ENCODE measurements at regions not wholly inside any gene's neighbourhood (a gene's known extent, or its start where the extent isn't known, plus 50 kb on each side); places are given as distances from the start of the nearest gene placed in this dataset.

DNA sequence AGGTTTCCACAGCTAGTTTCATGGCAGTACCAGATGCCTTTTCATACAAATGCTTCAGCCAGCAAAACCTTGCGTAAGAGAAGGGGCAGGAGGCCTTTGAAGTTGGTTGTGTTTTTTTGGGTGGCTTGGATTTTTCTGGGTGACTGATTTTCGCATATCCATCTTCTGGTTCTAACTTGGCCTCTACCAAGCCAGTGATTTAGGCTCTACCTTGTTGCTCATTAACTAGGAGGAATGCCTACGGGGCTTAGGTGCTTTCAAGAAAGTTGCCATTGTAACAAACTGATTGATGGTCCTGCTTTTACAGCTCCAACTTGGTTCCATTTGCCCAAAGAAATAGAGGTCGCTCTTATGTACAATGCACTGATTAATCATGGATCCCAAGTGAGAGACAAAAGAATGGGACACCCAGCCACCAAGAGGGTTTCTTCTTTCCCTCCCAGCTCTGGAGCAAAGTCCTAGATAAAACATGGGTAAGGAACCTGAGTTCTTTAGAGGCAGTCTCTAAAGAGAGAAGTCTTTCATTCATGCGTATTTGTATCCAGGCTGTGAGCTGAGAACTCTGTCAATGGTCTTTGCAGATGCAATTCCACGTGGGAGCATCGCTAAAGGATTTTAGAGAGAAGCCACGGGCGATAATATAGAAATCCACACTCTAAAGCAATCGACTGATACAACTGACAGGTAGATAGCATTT lies 92.1 kb upstream of the FGFR2 start:
- BruUV-seq (replicated peaks): no TSS peak
- intact Hi-C loops (cut with micrococcal nuclease; ENCODE audit: unreplicated experiment) (no loop called here), in situ Hi-C loops (cut with HindIII; ENCODE audit: low pct_unique_long_range_greater_than_20kb, low sequenced_read_pairs) (no loop called here)
- H3K27ac ChIP-seq (ENCODE audit: low read length): no peak overlapping the region
- TF ChIP-seq, protein P1, sequence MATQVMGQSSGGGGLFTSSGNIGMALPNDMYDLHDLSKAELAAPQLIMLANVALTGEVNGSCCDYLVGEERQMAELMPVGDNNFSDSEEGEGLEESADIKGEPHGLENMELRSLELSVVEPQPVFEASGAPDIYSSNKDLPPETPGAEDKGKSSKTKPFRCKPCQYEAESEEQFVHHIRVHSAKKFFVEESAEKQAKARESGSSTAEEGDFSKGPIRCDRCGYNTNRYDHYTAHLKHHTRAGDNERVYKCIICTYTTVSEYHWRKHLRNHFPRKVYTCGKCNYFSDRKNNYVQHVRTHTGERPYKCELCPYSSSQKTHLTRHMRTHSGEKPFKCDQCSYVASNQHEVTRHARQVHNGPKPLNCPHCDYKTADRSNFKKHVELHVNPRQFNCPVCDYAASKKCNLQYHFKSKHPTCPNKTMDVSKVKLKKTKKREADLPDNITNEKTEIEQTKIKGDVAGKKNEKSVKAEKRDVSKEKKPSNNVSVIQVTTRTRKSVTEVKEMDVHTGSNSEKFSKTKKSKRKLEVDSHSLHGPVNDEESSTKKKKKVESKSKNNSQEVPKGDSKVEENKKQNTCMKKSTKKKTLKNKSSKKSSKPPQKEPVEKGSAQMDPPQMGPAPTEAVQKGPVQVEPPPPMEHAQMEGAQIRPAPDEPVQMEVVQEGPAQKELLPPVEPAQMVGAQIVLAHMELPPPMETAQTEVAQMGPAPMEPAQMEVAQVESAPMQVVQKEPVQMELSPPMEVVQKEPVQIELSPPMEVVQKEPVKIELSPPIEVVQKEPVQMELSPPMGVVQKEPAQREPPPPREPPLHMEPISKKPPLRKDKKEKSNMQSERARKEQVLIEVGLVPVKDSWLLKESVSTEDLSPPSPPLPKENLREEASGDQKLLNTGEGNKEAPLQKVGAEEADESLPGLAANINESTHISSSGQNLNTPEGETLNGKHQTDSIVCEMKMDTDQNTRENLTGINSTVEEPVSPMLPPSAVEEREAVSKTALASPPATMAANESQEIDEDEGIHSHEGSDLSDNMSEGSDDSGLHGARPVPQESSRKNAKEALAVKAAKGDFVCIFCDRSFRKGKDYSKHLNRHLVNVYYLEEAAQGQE (IDR thresholded peaks at IDR 0.05; ENCODE audit: insufficient read depth in 1 of 2, low read depth in 2 of 2, low read length in 1 of 2): no peak
- no peak for TF ChIP-seq POLR2AphosphoS5 (IDR thresholded peaks at IDR 0.05; ENCODE audit: low read depth, low read length)
- no peak for TF ChIP-seq TCF7L2 (IDR thresholded peaks at IDR 0.05; ENCODE audit: low read depth, low read length)
- TF ChIP-seq, protein P2, sequence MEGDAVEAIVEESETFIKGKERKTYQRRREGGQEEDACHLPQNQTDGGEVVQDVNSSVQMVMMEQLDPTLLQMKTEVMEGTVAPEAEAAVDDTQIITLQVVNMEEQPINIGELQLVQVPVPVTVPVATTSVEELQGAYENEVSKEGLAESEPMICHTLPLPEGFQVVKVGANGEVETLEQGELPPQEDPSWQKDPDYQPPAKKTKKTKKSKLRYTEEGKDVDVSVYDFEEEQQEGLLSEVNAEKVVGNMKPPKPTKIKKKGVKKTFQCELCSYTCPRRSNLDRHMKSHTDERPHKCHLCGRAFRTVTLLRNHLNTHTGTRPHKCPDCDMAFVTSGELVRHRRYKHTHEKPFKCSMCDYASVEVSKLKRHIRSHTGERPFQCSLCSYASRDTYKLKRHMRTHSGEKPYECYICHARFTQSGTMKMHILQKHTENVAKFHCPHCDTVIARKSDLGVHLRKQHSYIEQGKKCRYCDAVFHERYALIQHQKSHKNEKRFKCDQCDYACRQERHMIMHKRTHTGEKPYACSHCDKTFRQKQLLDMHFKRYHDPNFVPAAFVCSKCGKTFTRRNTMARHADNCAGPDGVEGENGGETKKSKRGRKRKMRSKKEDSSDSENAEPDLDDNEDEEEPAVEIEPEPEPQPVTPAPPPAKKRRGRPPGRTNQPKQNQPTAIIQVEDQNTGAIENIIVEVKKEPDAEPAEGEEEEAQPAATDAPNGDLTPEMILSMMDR (IDR thresholded peaks at IDR 0.05): no peak
- no peak for TF ChIP-seq SIN3A (IDR thresholded peaks at IDR 0.05; ENCODE audit: borderline replicate concordance, insufficient read depth, low read depth, low read length)
- no peaks in the 10 kb centered on the region for H3K36me3 ChIP-seq (ENCODE audit: control insufficient read depth, insufficient read depth, low read length)
- DNase-seq (ENCODE audit: low read depth, low spot score) (no peak), ATAC-seq (no peak)
- CTCF ChIA-PET: no interaction called here
- no peak overlapping the region for H3K4me3 ChIP-seq (ENCODE audit: low read depth in 2 of 2, low read length in 2 of 2)
- no peaks in the 10 kb centered on the region for H3K9me3 ChIP-seq (ENCODE audit: control insufficient read depth, insufficient read depth, low read depth, low read length)
- H3K4me1 ChIP-seq (ENCODE audit: control insufficient read depth, insufficient read depth, low read length): no peaks in the 10 kb centered on the region
- POLR2A ChIA-PET: no interaction called here
- H3K27me3 ChIP-seq (ENCODE audit: control insufficient read depth, insufficient read depth, low read length): peaks cover 35% of the 10 kb centered on the region

DNA sequence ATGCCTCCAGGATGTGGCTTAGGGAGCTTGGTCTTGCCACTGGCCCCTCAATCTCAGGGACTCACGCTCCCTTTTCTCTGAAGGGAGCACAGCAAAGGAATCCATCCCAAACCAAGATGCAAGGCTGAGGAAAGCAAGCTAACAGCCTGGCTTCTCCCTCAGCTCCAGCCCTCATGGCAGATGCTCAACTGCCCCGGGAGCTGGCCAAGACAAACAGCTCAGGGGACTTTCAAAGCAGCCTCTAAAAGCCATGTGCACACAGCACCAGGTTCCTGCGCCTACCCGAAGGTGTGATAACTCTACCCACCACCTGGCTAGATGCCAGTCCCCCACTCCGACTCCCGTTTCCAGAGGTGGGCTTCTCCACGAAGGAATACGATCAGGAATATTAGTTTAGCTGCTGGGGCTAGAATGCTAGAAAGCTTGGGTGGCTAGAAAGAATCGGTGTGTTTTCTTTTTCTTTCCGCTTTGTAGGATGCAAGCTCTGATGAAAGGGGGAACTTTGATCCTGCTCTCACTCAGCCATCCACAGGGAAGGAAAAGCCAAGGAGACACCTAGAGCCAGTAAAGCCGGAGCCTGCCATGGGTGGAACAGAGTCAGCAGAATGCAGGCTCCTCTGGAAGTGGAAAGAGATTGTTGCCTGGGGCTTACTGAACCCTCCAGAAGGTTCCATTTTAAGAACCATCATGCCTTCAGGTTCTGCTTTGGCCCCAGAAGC lies 89.0 kb upstream of the FGFR2 start:
- Histone ChIP-seq H3K4me3 (ENCODE audit: low read depth in 2 of 2, low read length in 2 of 2) (no peak overlapping the region), H3K27ac (ENCODE audit: low read length) (no peak overlapping the region), H3K9me3 (ENCODE audit: control insufficient read depth, insufficient read depth, low read depth, low read length) (no peaks in the 10 kb centered on the region), H3K4me1 (ENCODE audit: control insufficient read depth, insufficient read depth, low read length) (no peaks in the 10 kb centered on the region), H3K36me3 (ENCODE audit: control insufficient read depth, insufficient read depth, low read length) (no peaks in the 10 kb centered on the region), H3K27me3 (ENCODE audit: control insufficient read depth, insufficient read depth, low read length) (peaks cover 23% of the 10 kb centered on the region)
- BruUV-seq (replicated peaks): no TSS peak
- ChIA-PET CTCF (interaction anchor here (0.6 kb wide), 1 partner anchor 275 kb away, joined by 3 read pairs; no protein-coding TSS in a partner anchor), POLR2A (no interaction called here)
- in situ Hi-C loops (cut with HindIII; ENCODE audit: low pct_unique_long_range_greater_than_20kb, low sequenced_read_pairs): no loop called here
- DNase-seq (ENCODE audit: low read depth, low spot score) (no peak), ATAC-seq (no peak)
- TF ChIP-seq, protein P1 (IDR thresholded peaks at IDR 0.05; ENCODE audit: insufficient read depth in 1 of 2, low read depth in 2 of 2, low read length in 1 of 2): no peak
- TF ChIP-seq POLR2AphosphoS5 (IDR thresholded peaks at IDR 0.05; ENCODE audit: low read depth, low read length) (no peak), SIN3A (IDR thresholded peaks at IDR 0.05; ENCODE audit: borderline replicate concordance, insufficient read depth, low read depth, low read length) (no peak), TCF7L2 (IDR thresholded peaks at IDR 0.05; ENCODE audit: low read depth, low read length) (no peak)
- TF ChIP-seq, protein P2 (IDR thresholded peaks at IDR 0.05): no peak
- intact Hi-C loops (cut with micrococcal nuclease; ENCODE audit: unreplicated experiment): no loop called here

Data from Panc1 (cell line).